ENCODE measurements at regions not wholly inside any gene's neighbourhood (a gene's known extent, or its start where the extent isn't known, plus 50 kb on each side); places are given as distances from the start of the nearest gene placed in this dataset.

DNA sequence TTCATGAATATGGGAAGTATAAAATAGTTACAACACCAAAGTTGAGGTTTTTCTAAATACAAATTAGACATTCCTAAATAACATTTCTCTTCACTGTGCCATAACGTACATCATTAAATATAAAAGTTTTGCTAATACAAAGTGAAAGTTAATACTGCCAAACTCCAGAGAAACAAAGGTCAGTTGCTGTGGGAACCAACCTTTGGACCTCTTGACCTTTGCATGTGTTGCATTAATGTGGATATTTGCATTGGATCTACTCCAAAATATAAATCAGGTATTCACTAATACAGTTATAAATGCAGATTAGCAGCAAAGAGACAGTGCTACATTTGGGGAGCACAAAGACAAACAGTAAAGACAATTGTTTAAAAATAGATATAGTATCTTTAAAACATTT, 366.0 kb upstream of the USP15 start:
- DNase-seq (ENCODE audit: low spot score) (no peak), ATAC-seq (ENCODE audit: low read depth) (no peak)
- no peak for TF ChIP-seq CTCF (IDR thresholded peaks at IDR 0.05; ENCODE audit: poor library complexity, severe bottlenecking)
- H3K27me3 ChIP-seq (ENCODE audit: insufficient read depth, poor library complexity, severe bottlenecking): no peaks in the 10 kb centered on the region
- no peaks in the 10 kb centered on the region for H3K4me1 ChIP-seq (ENCODE audit: insufficient read depth, poor library complexity, severe bottlenecking)
- no peaks in the 10 kb centered on the region for H3K9me3 ChIP-seq (ENCODE audit: severe bottlenecking)
- H3K27ac ChIP-seq (ENCODE audit: poor library complexity, severe bottlenecking): no peak overlapping the region
- H3K4me3 ChIP-seq (ENCODE audit: severe bottlenecking): no peak overlapping the region
- H3K36me3 ChIP-seq (ENCODE audit: low read depth): no peaks in the 10 kb centered on the region

GRCh38 chr12:61896436-61896835, 363.8 kb upstream of the USP15 start:
- H3K27ac ChIP-seq (ENCODE audit: poor library complexity, severe bottlenecking): no peak overlapping the region
- no peaks in the 10 kb centered on the region for H3K36me3 ChIP-seq (ENCODE audit: low read depth)
- ATAC-seq (ENCODE audit: low read depth) (no peak), DNase-seq (ENCODE audit: low spot score) (no peak)
- H3K4me3 ChIP-seq (ENCODE audit: severe bottlenecking): no peak overlapping the region
- TF ChIP-seq CTCF (IDR thresholded peaks at IDR 0.05; ENCODE audit: poor library complexity, severe bottlenecking): no peak
- no peaks in the 10 kb centered on the region for H3K27me3 ChIP-seq (ENCODE audit: insufficient read depth, poor library complexity, severe bottlenecking)
- H3K9me3 ChIP-seq (ENCODE audit: severe bottlenecking): no peaks in the 10 kb centered on the region
- H3K4me1 ChIP-seq (ENCODE audit: insufficient read depth, poor library complexity, severe bottlenecking): no peaks in the 10 kb centered on the region

GRCh38 chr12:61902403-61902802, 357.8 kb upstream of the USP15 start:
- H3K9me3 ChIP-seq (ENCODE audit: severe bottlenecking): no peaks in the 10 kb centered on the region
- H3K4me3 ChIP-seq (ENCODE audit: severe bottlenecking): no peak overlapping the region
- peaks cover 2% of the 10 kb centered on the region for H3K27me3 ChIP-seq (ENCODE audit: insufficient read depth, poor library complexity, severe bottlenecking)
- no peak for ATAC-seq (ENCODE audit: low read depth)
- TF ChIP-seq CTCF (IDR thresholded peaks at IDR 0.05; ENCODE audit: poor library complexity, severe bottlenecking): no peak
- no peak overlapping the region for H3K27ac ChIP-seq (ENCODE audit: poor library complexity, severe bottlenecking)
- H3K4me1 ChIP-seq (ENCODE audit: insufficient read depth, poor library complexity, severe bottlenecking): no peaks in the 10 kb centered on the region
- H3K36me3 ChIP-seq (ENCODE audit: low read depth): no peaks in the 10 kb centered on the region
- DNase-seq (ENCODE audit: low spot score): no peak

DNA sequence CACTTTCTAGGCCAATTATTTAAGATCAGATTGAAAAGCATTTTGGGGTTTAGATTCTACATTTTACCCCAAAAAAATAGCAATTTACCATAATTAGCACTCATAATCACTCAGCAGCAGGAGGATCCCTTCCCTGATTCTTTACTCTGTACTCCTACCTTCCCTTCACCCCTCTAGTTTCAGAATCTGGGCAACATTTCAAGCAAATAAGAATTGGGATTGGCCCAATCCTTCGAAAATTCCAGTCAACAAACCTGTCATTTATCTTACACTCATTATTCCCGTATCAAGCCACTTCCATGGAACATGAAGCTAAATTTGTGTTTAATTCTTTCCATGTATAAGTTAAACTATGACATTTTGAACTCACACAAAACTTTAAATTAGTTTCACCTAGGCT, 349.1 kb upstream of the USP15 start:
- H3K9me3 ChIP-seq (ENCODE audit: severe bottlenecking): no peaks in the 10 kb centered on the region

DNA sequence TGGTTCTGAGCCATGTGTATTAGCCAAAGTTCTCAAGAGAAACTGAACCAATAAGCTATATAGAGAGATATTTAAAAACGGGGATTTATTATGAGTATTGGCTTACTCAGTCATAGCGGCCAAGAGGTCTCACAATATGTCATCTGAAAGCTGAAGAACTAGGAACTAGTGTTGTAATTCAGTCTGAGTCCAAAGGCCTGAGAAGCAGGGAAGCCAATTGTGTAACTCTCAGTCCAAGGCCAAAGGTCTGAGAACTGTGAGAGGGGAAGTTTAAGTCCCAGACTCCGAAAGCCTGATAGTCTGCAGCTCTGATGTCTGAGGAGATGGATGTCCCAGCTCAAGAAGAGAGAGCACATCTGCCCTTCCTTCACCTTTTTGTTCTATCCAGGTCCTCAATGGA, 344.8 kb upstream of the USP15 start:
- ATAC-seq (ENCODE audit: low read depth): no peak
- TF ChIP-seq CTCF (IDR thresholded peaks at IDR 0.05; ENCODE audit: poor library complexity, severe bottlenecking): no peak
- Histone ChIP-seq H3K36me3 (ENCODE audit: low read depth) (no peaks in the 10 kb centered on the region), H3K4me1 (ENCODE audit: insufficient read depth, poor library complexity, severe bottlenecking) (no peaks in the 10 kb centered on the region), H3K4me3 (ENCODE audit: severe bottlenecking) (no peak overlapping the region), H3K27me3 (ENCODE audit: insufficient read depth, poor library complexity, severe bottlenecking) (no peaks in the 10 kb centered on the region), H3K27ac (ENCODE audit: poor library complexity, severe bottlenecking) (no peak overlapping the region), H3K9me3 (ENCODE audit: severe bottlenecking) (no peaks in the 10 kb centered on the region)
- DNase-seq (ENCODE audit: low spot score): no peak

More for the DNA sequence above, 349.1 kb upstream of the USP15 start:
- Histone ChIP-seq H3K27ac (ENCODE audit: poor library complexity, severe bottlenecking) (no peak overlapping the region), H3K36me3 (ENCODE audit: low read depth) (no peaks in the 10 kb centered on the region), H3K4me1 (ENCODE audit: insufficient read depth, poor library complexity, severe bottlenecking) (no peaks in the 10 kb centered on the region), H3K27me3 (ENCODE audit: insufficient read depth, poor library complexity, severe bottlenecking) (no peaks in the 10 kb centered on the region), H3K4me3 (ENCODE audit: severe bottlenecking) (no peak overlapping the region)
- no peak for ATAC-seq (ENCODE audit: low read depth)
- DNase-seq (ENCODE audit: low spot score): no peak
- no peak for TF ChIP-seq CTCF (IDR thresholded peaks at IDR 0.05; ENCODE audit: poor library complexity, severe bottlenecking)

Data from RWPE2 (cell line).